Breast epithelium (tissue), 3 donors: ENCODE measurements at regions not wholly inside any gene's neighbourhood (a gene's known extent, or its start where the extent isn't known, plus 50 kb on each side); places are given as distances from the start of the nearest gene placed in this dataset.

Experiments used
- POLR2A ChIP-seq: fragments of 450-650 bp; IDR thresholded peaks from one replicate; pipeline ENCODE4 v1.6.1; 2016; ENCODE audit warnings: antibody characterized with exemption, mild to moderate bottlenecking, moderate library complexity
- POLR2AphosphoS5 ChIP-seq, 3 donors: sonication (generic); formaldehyde crosslinking; IDR thresholded peaks; one replicate each; pipeline ENCODE4 v1.6.1; 2017; ENCODE audit warnings: antibody characterized with exemption in 3 of 3

GRCh38 chr2:200737585-200737984 is 74.1 kb upstream of the BZW1 start:
- no peak for TF ChIP-seq POLR2A
- TF ChIP-seq POLR2AphosphoS5 (IDR thresholded peaks at IDR 0.05), result no peak
